ENCODE measurements at regions not wholly inside any gene's neighbourhood (a gene's known extent, or its start where the extent isn't known, plus 50 kb on each side); places are given as distances from the start of the nearest gene placed in this dataset.

- TF ChIP-seq MAX (IDR thresholded peaks at IDR 0.05; ENCODE audit: low read depth, low read length) (no peak), SREBF1 (IDR thresholded peaks at IDR 0.05; ENCODE audit: low read length) (no peak), FOXM1 (IDR thresholded peaks at IDR 0.05; ENCODE audit: low read depth, low read length) (no peak), BCLAF1 (IDR thresholded peaks at IDR 0.05) (no peak), CREB1 (IDR thresholded peaks at IDR 0.05; ENCODE audit: low read depth) (no peak), WRNIP1 (IDR thresholded peaks at IDR 0.05; ENCODE audit: borderline replicate concordance, low read depth, low read length) (no peak), CHD1 (IDR thresholded peaks at IDR 0.05; ENCODE audit: low read depth, low read length) (no peak), CHD2 (IDR thresholded peaks at IDR 0.05; ENCODE audit: borderline replicate concordance, low read depth, low read length) (no peak), YBX1 (IDR thresholded peaks at IDR 0.05) (no peak), MEF2A (IDR thresholded peaks at IDR 0.05; ENCODE audit: insufficient read depth, low read depth, low read length) (no peak), ASH2L (IDR thresholded peaks at IDR 0.05; ENCODE audit: borderline replicate concordance, low read depth) (no peak)
These were observed 122.8 kb downstream of the SKIDA1 start (continued) for GRCh38 chr10:21402606-21403083.

- in situ Hi-C loops (cut with MboI) (no loop called here), intact Hi-C loops (cut with micrococcal nuclease; ENCODE audit: unreplicated experiment) (no loop called here)
- Histone ChIP-seq H3K4me2 (ENCODE audit: control insufficient read depth, insufficient read depth) (no peak overlapping the region), H3K9me3 (replicated peaks; ENCODE audit: control insufficient read depth, insufficient read depth, low read length) (no peaks in the 10 kb centered on the region), H3K9ac (ENCODE audit: control insufficient read depth, insufficient read depth, low read length) (no peak overlapping the region), H3K79me2 (ENCODE audit: control insufficient read depth, insufficient read depth, low read length) (no peaks in the 10 kb centered on the region), H4K20me1 (ENCODE audit: control insufficient read depth, insufficient read depth) (no peaks in the 10 kb centered on the region), H3K36me3 (ENCODE audit: control insufficient read depth in 2 of 2, insufficient read depth in 2 of 2, low read length in 1 of 2) (no peaks in the 10 kb centered on the region), H3K27me3 (replicated peaks in 1 of 2; ENCODE audit: control insufficient read depth in 2 of 2, insufficient read depth in 2 of 2, low read length in 1 of 2) (no peaks in the 10 kb centered on the region), H3K4me1 (ENCODE audit: control insufficient read depth, insufficient read depth, low read length) (no peaks in the 10 kb centered on the region), H3K27ac (ENCODE audit: control insufficient read depth, insufficient read depth) (no peak overlapping the region), H2AFZ (ENCODE audit: control insufficient read depth, low read depth, low read length) (no peak overlapping the region), H3K4me3 (no peak overlapping the region)
- ATAC-seq (peak; percentile 34; the same call in 2 of the 3 replicates), DNase-seq (ENCODE audit: low read depth, low spot score) (no peak), FAIRE-seq (no peak)
- ChIA-PET CTCF (no interaction called here), RAD21 (ENCODE audit: unreplicated experiment) (no interaction called here), POLR2A (no interaction called here), SMC1A (ENCODE audit: uncharacterized antibody, unreplicated experiment) (no interaction called here)
- WGBS (ENCODE audit: insufficient coverage, insufficient replicate concordance, low lambda C conversion rate, missing lambda C conversion rate) = 6% methylated on average over 2 of the region's 2 CpGs
- BruUV-seq (replicated peaks) = no TSS peak
- TF ChIP-seq CEBPZ (IDR thresholded peaks at IDR 0.05; ENCODE audit: low read depth, low read length) = no peak
- TF ChIP-seq USF1 (IDR thresholded peaks at IDR 0.05; ENCODE audit: borderline replicate concordance, extremely low read length, insufficient read depth, low read depth, low read length) = no peak
- TF ChIP-seq ZNF274 (IDR thresholded peaks at IDR 0.05; ENCODE audit: insufficient read depth, insufficient read length) = no peak
- TF ChIP-seq MXI1 (IDR thresholded peaks at IDR 0.05; ENCODE audit: low read depth, low read length) = no peak
These were observed 124.3 kb downstream of the SKIDA1 start for GRCh38 chr10:21401196-21401595.
